Fibroblast of skin of right biceps (primary cell): ENCODE measurements at regions not wholly inside any gene's neighbourhood (a gene's known extent, or its start where the extent isn't known, plus 50 kb on each side); places are given as distances from the start of the nearest gene placed in this dataset.

Experiments
- DNase-seq: peaks from one replicate; pipeline ENCODE4 v3.0.0-alpha.2; 2013

- no peak for DNase-seq
These were observed 661.5 kb upstream of the NUDT12 start for GRCh38 chr5:104223885-104224773.

GRCh38 chr5:104218200-104218599, 655.6 kb upstream of the NUDT12 start:
- no peak for DNase-seq

- DNase-seq = no peak
These were observed 650.6 kb upstream of the NUDT12 start for GRCh38 chr5:104213216-104213615.

GRCh38 chr5:104199771-104200170, 637.2 kb upstream of the NUDT12 start:
- no peak for DNase-seq

GRCh38 chr5:104198156-104198555, 635.6 kb upstream of the NUDT12 start:
- DNase-seq = no peak

- DNase-seq = peak; percentile 64
These were observed 627.3 kb upstream of the NUDT12 start for GRCh38 chr5:104189909-104190308.

GRCh38 chr5:104189031-104189430, 626.4 kb upstream of the NUDT12 start:
- DNase-seq = peak; percentile 64

GRCh38 chr5:104187656-104188055, 625.1 kb upstream of the NUDT12 start:
- DNase-seq = no peak

- no peak for DNase-seq
These were observed 623.9 kb upstream of the NUDT12 start for GRCh38 chr5:104186510-104186909.

GRCh38 chr5:104186100-104186499, 623.5 kb upstream of the NUDT12 start:
- peak; percentile 7 for DNase-seq

- peak; percentile 7 for DNase-seq
These were observed 621.7 kb upstream of the NUDT12 start for GRCh38 chr5:104184264-104184663.

- peak; percentile 37 for DNase-seq
These were observed 616.4 kb upstream of the NUDT12 start for GRCh38 chr5:104178829-104179456.

GRCh38 chr5:104178066-104178465, 615.5 kb upstream of the NUDT12 start:
- DNase-seq = no peak

GRCh38 chr5:104177651-104178050, 615.1 kb upstream of the NUDT12 start:
- no peak for DNase-seq

- DNase-seq = no peak
These were observed 610.4 kb upstream of the NUDT12 start for GRCh38 chr5:104172976-104173375.

- DNase-seq = no peak
These were observed 609.5 kb upstream of the NUDT12 start for GRCh38 chr5:104171958-104172690.

- DNase-seq = peak; percentile 67
These were observed 608.3 kb upstream of the NUDT12 start for GRCh38 chr5:104170926-104171325.

GRCh38 chr5:104146652-104147051, 584.1 kb upstream of the NUDT12 start:
- no peak for DNase-seq

GRCh38 chr5:104139840-104140239, 577.3 kb upstream of the NUDT12 start:
- DNase-seq = no peak

- DNase-seq = no peak
These were observed 567.7 kb upstream of the NUDT12 start for GRCh38 chr5:104130320-104130719.

- DNase-seq = no peak
These were observed 565.8 kb upstream of the NUDT12 start for GRCh38 chr5:104128348-104128747.

GRCh38 chr5:104126980-104127379, 564.4 kb upstream of the NUDT12 start:
- no peak for DNase-seq

- DNase-seq = no peak
These were observed 556.9 kb upstream of the NUDT12 start for GRCh38 chr5:104119529-104119928.

GRCh38 chr5:104111632-104112031, 549.0 kb upstream of the NUDT12 start:
- no peak for DNase-seq
